ENCODE measurements at regions not wholly inside any gene's neighbourhood (a gene's known extent, or its start where the extent isn't known, plus 50 kb on each side); places are given as distances from the start of the nearest gene placed in this dataset.

GRCh38 chr5:82991678-82992323 is 85.4 kb downstream of the TMEM167A start:
- TF ChIP-seq CTCF (IDR thresholded peaks at IDR 0.05; ENCODE audit: borderline replicate concordance, extremely low read depth, low read length, poor library complexity, severe bottlenecking) (no peak), EZH2 (IDR thresholded peaks at IDR 0.05; ENCODE audit: borderline replicate concordance, low read depth, low read length, severe bottlenecking) (no peak)

Measured in DND-41 (cell line).